Loucy (cell line): ENCODE measurements at regions not wholly inside any gene's neighbourhood (a gene's known extent, or its start where the extent isn't known, plus 50 kb on each side); places are given as distances from the start of the nearest gene placed in this dataset.

Source experiments
- EZH2phosphoT487 ChIP-seq: fragments of 200-600 bp; IDR thresholded peaks from 2 replicates; pipeline ENCODE4 v1.6.1; 2018; ENCODE audit warnings: antibody characterized with exemption, mild to moderate bottlenecking, moderate library complexity, borderline replicate concordance
- TF ChIP-seq, protein P1 (sequence below): fragments of 200-600 bp; sonication (generic); conservative IDR thresholded peaks from 2 replicates; pipeline ENCODE4 v1.5.1; 2014; ENCODE audit warnings: mild to moderate bottlenecking, antibody characterized with exemption, low read length

DNA sequence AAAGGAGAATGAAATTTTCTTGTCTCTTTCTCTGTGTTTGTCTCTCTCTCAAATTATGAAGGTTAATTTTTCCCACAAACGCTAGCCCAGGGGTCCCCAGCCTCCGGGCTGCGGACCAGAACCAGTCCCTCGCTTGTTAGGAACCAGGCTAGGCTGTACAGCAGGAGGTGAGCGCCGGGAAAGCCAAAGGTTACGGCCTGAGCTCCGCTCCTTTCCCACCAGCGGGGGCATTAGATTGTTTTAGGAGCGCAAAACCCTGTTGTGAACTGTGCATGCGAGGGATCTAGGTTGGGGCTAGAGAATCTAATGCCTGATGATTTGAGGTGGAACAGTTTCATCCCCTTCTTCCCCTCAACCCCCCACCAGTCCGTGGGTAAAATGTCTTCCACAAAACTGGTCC is 74.7 kb upstream of the ZNF385D start:
- TF ChIP-seq, protein P1, sequence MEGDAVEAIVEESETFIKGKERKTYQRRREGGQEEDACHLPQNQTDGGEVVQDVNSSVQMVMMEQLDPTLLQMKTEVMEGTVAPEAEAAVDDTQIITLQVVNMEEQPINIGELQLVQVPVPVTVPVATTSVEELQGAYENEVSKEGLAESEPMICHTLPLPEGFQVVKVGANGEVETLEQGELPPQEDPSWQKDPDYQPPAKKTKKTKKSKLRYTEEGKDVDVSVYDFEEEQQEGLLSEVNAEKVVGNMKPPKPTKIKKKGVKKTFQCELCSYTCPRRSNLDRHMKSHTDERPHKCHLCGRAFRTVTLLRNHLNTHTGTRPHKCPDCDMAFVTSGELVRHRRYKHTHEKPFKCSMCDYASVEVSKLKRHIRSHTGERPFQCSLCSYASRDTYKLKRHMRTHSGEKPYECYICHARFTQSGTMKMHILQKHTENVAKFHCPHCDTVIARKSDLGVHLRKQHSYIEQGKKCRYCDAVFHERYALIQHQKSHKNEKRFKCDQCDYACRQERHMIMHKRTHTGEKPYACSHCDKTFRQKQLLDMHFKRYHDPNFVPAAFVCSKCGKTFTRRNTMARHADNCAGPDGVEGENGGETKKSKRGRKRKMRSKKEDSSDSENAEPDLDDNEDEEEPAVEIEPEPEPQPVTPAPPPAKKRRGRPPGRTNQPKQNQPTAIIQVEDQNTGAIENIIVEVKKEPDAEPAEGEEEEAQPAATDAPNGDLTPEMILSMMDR: no peak
- no peak for TF ChIP-seq EZH2phosphoT487
